MCF 10A (cell line): ENCODE measurements at regions not wholly inside any gene's neighbourhood (a gene's known extent, or its start where the extent isn't known, plus 50 kb on each side); places are given as distances from the start of the nearest gene placed in this dataset.

Experiments used
- BruUV-seq: library from RNA; stranded (reverse); fragments of 400-500 nt; replicated peaks from 2 replicates; lab custom pipeline; 2021; lab: Mats Ljungman, UMichigan
- CTCF ChIA-PET: fragments of 300-600 bp; sonication (Branson Sonifier 250); formaldehyde crosslinking; extraction: SDS; loops from one replicate; lab custom pipeline; 2021; ENCODE audit warnings: antibody characterized with exemption, inconsistent platforms; lab: Yijun Ruan, JAX
- POLR2A ChIA-PET: fragments of 300-600, 350-650 bp; sonication (Branson Sonifier 250); formaldehyde crosslinking; extraction: SDS; loops from one replicate; lab custom pipeline; 2020; ENCODE audit warnings: antibody characterized with exemption, inconsistent platforms; lab: Yijun Ruan, JAX
- DNase-seq: peaks from one replicate; pipeline ENCODE4 v3.0.0-alpha.2; 2018; ENCODE audit not compliant: unreplicated experiment
- H3K27ac Mint-ChIP-seq: one replicate; pipeline ENCODE4 v1.8.0; 2022; ENCODE audit warnings: mild to moderate bottlenecking, low read depth, mixed read lengths; ENCODE audit not compliant: unreplicated experiment
- H3K27me3 Mint-ChIP-seq: one replicate; pipeline ENCODE4 v1.8.0; 2022; ENCODE audit warnings: mixed read lengths; ENCODE audit not compliant: insufficient read depth, unreplicated experiment
- H3K36me3 Mint-ChIP-seq: one replicate; pipeline ENCODE4 v1.8.0; 2022; ENCODE audit warnings: mild to moderate bottlenecking, moderate library complexity, mixed read lengths; ENCODE audit not compliant: insufficient read depth, unreplicated experiment
- H3K4me1 Mint-ChIP-seq: one replicate; pipeline ENCODE4 v1.8.0; 2022; ENCODE audit warnings: mixed read lengths; ENCODE audit not compliant: insufficient read depth, unreplicated experiment
- H3K4me3 Mint-ChIP-seq: one replicate; pipeline ENCODE4 v1.8.0; 2022; ENCODE audit warnings: mild to moderate bottlenecking, moderate library complexity, mixed read lengths; ENCODE audit not compliant: unreplicated experiment
- H3K9me3 Mint-ChIP-seq: one replicate; pipeline ENCODE4 v1.8.0; 2022; ENCODE audit warnings: mixed read lengths; ENCODE audit not compliant: unreplicated experiment
- CTCF ChIP-seq: fragments of 200-600 bp; IDR thresholded peaks from one replicate; pipeline ENCODE4 v1.8.0; 2022; ENCODE audit warnings: antibody characterized with exemption, mild to moderate bottlenecking; ENCODE audit not compliant: unreplicated experiment
- intact Hi-C: fragments of 100-400 bp; cut with micrococcal nuclease; formaldehyde crosslinking; loops from 2 replicates; pipeline ENCODE4 v1.14.1; 2022

- Mint-ChIP-seq H3K27ac (no peak overlapping the region), H3K4me1 (no peaks in the 10 kb centered on the region), H3K9me3 (no peaks in the 10 kb centered on the region), H3K27me3 (no peaks in the 10 kb centered on the region), H3K4me3 (no peak overlapping the region), H3K36me3 (no peaks in the 10 kb centered on the region)
- intact Hi-C loops = no loop called here
- BruUV-seq = no TSS peak
- ChIA-PET POLR2A (interaction anchor here (0.8 to 1.0 kb wide), 2 partner anchors 11 to 139 kb away, joined by 3 to 4 read pairs; no protein-coding TSS in a partner anchor), CTCF (interaction anchor here (0.8 to 5.1 kb wide), 6 partner anchors 9 to 607 kb away, joined by 3 to 100 read pairs (median 5); no protein-coding TSS in a partner anchor)
- TF ChIP-seq CTCF = no peak
- DNase-seq = no peak
These were observed 101.0 kb upstream of the NFIA start for GRCh38 chr1:60981357-60981756.

GRCh38 chr1:60978421-60979357, 103.7 kb upstream of the NFIA start:
- ChIA-PET POLR2A (interaction anchor here (0.5 to 2.1 kb wide), 7 partner anchors 59 to 359 kb away, joined by 3 to 9 read pairs (median 4); partner anchors contain the start of gene NFIA), CTCF (interaction anchor here (0.5 to 6.0 kb wide), 72 partner anchors 9 to 1188 kb away, joined by 3 to 100 read pairs (median 4); no protein-coding TSS in a partner anchor)
- no peak overlapping the region for H3K4me3 Mint-ChIP-seq
- H3K36me3 Mint-ChIP-seq = no peaks in the 10 kb centered on the region
- BruUV-seq = no TSS peak
- no peak overlapping the region for H3K27ac Mint-ChIP-seq
- no peaks in the 10 kb centered on the region for H3K27me3 Mint-ChIP-seq
- H3K4me1 Mint-ChIP-seq = peaks cover 3% of the 10 kb centered on the region
- DNase-seq = peak; percentile 62
- intact Hi-C loops = loop anchor here (1.0 to 5.0 kb wide), 7 partner anchors 65 to 874 kb away; no protein-coding TSS in a partner anchor
- peak; percentile 76 for TF ChIP-seq CTCF
- H3K9me3 Mint-ChIP-seq = no peaks in the 10 kb centered on the region

- Mint-ChIP-seq H3K9me3 (no peaks in the 10 kb centered on the region), H3K36me3 (no peaks in the 10 kb centered on the region), H3K27ac (no peak overlapping the region), H3K4me1 (peaks cover 7% of the 10 kb centered on the region), H3K4me3 (no peak overlapping the region), H3K27me3 (no peaks in the 10 kb centered on the region)
- intact Hi-C loops = loop anchor here (2.0 to 5.0 kb wide), 3 partner anchors 245 to 875 kb away; no protein-coding TSS in a partner anchor
- DNase-seq = no peak
- POLR2A ChIA-PET = interaction anchor here (0.6 to 2.1 kb wide), 2 partner anchors 65 to 227 kb away, joined by 3 to 9 read pairs; no protein-coding TSS in a partner anchor
- CTCF ChIA-PET = interaction anchor here (0.5 to 6.0 kb wide), 12 partner anchors 13 to 890 kb away, joined by 3 to 100 read pairs (median 10); no protein-coding TSS in a partner anchor
- TF ChIP-seq CTCF = no peak
- BruUV-seq = no TSS peak
These were observed 104.7 kb upstream of the NFIA start for GRCh38 chr1:60977661-60978060.
